WTC11 (cell line): ENCODE measurements at regions not wholly inside any gene's neighbourhood (a gene's known extent, or its start where the extent isn't known, plus 50 kb on each side); places are given as distances from the start of the nearest gene placed in this dataset.

Experiments
- ELF4 ChIP-seq: sonication (generic); formaldehyde crosslinking; IDR thresholded peaks from 2 replicates; pipeline ENCODE4 v1.8.1; 2022; ENCODE audit warnings: low read depth, mild to moderate bottlenecking, moderate library complexity, missing genetic modification reagents
- HMGXB4 ChIP-seq: sonication (generic); formaldehyde crosslinking; IDR thresholded peaks from 2 replicates; pipeline ENCODE4 v1.8.1; 2023; ENCODE audit warnings: mild to moderate bottlenecking, moderate library complexity, missing genetic modification reagents
- JAZF1 ChIP-seq: fragments of 250-450 bp; sonication (Bioruptor Pico); IDR thresholded peaks from 2 replicates; pipeline ENCODE4 v1.9.0; 2021; ENCODE audit warnings: moderate library complexity, mild to moderate bottlenecking, inconsistent platforms
- JUN ChIP-seq: sonication (generic); formaldehyde crosslinking; IDR thresholded peaks from 2 replicates; pipeline ENCODE4 v1.8.0; 2023; ENCODE audit warnings: mild to moderate bottlenecking, missing genetic modification reagents
- NFYB ChIP-seq: sonication (generic); formaldehyde crosslinking; conservative IDR thresholded peaks from 2 replicates; pipeline ENCODE4 v1.8.0; 2022; ENCODE audit warnings: low read depth, missing genetic modification reagents
- NR3C1 ChIP-seq: sonication (generic); formaldehyde crosslinking; conservative IDR thresholded peaks from 2 replicates; pipeline ENCODE4 v1.8.1; 2023; ENCODE audit warnings: low read depth, mild to moderate bottlenecking, missing genetic modification reagents
- OVOL2 ChIP-seq: fragments of 250-450 bp; sonication (Bioruptor Pico); IDR thresholded peaks from 2 replicates; pipeline ENCODE4 v1.9.0; 2021; ENCODE audit warnings: mild to moderate bottlenecking, borderline replicate concordance
- PRDM15 ChIP-seq: sonication (generic); formaldehyde crosslinking; IDR thresholded peaks from 2 replicates; pipeline ENCODE4 v1.8.0; 2022; ENCODE audit warnings: missing genetic modification reagents
- TCF7 ChIP-seq: sonication (generic); formaldehyde crosslinking; IDR thresholded peaks from 2 replicates; pipeline ENCODE4 v1.8.0; 2022; ENCODE audit warnings: mild to moderate bottlenecking, low read depth, missing genetic modification reagents, moderate library complexity
- TEAD1 ChIP-seq: sonication (generic); formaldehyde crosslinking; IDR thresholded peaks from 2 replicates; pipeline ENCODE4 v1.8.0; 2022; ENCODE audit warnings: mild to moderate bottlenecking, missing genetic modification reagents
- ZNF121 ChIP-seq: sonication (generic); formaldehyde crosslinking; IDR thresholded peaks from 2 replicates; pipeline ENCODE4 v1.8.0; 2023; ENCODE audit warnings: missing genetic modification reagents
- TF ChIP-seq, protein P1 (sequence below): fragments of 200-600 bp; IDR thresholded peaks from 2 replicates; pipeline ENCODE4 v1.8.0; 2022; ENCODE audit warnings: antibody characterized with exemption
- TF ChIP-seq, protein P2 (sequence below): sonication (generic); formaldehyde crosslinking; IDR thresholded peaks from 2 replicates; pipeline ENCODE4 v1.8.1; 2022; ENCODE audit warnings: mild to moderate bottlenecking, moderate library complexity, missing genetic modification reagents
- TF ChIP-seq, protein P3 (sequence below): sonication (generic); formaldehyde crosslinking; IDR thresholded peaks from 2 replicates; pipeline ENCODE4 v1.8.0; 2022; ENCODE audit warnings: mild to moderate bottlenecking, missing genetic modification reagents

- TF ChIP-seq PRDM15 (CRISPR knock-in tag) (no peak), ELF4 (CRISPR knock-in tag) (no peak), OVOL2 (CRISPR knock-in tag) (no peak), JUN (CRISPR knock-in tag) (no peak), NR3C1 (CRISPR knock-in tag) (no peak), TCF7 (CRISPR knock-in tag) (no peak), ZNF121 (CRISPR knock-in tag) (no peak), TEAD1 (CRISPR knock-in tag) (no peak), JAZF1 (CRISPR knock-in tag) (no peak), HMGXB4 (CRISPR knock-in tag) (no peak), NFYB (CRISPR knock-in tag) (no peak)
- TF ChIP-seq, protein P1, sequence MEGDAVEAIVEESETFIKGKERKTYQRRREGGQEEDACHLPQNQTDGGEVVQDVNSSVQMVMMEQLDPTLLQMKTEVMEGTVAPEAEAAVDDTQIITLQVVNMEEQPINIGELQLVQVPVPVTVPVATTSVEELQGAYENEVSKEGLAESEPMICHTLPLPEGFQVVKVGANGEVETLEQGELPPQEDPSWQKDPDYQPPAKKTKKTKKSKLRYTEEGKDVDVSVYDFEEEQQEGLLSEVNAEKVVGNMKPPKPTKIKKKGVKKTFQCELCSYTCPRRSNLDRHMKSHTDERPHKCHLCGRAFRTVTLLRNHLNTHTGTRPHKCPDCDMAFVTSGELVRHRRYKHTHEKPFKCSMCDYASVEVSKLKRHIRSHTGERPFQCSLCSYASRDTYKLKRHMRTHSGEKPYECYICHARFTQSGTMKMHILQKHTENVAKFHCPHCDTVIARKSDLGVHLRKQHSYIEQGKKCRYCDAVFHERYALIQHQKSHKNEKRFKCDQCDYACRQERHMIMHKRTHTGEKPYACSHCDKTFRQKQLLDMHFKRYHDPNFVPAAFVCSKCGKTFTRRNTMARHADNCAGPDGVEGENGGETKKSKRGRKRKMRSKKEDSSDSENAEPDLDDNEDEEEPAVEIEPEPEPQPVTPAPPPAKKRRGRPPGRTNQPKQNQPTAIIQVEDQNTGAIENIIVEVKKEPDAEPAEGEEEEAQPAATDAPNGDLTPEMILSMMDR = no peak
- TF ChIP-seq, protein P2, sequence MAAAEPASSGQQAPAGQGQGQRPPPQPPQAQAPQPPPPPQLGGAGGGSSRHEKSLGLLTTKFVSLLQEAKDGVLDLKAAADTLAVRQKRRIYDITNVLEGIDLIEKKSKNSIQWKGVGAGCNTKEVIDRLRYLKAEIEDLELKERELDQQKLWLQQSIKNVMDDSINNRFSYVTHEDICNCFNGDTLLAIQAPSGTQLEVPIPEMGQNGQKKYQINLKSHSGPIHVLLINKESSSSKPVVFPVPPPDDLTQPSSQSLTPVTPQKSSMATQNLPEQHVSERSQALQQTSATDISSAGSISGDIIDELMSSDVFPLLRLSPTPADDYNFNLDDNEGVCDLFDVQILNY = no peak
- TF ChIP-seq, protein P3, sequence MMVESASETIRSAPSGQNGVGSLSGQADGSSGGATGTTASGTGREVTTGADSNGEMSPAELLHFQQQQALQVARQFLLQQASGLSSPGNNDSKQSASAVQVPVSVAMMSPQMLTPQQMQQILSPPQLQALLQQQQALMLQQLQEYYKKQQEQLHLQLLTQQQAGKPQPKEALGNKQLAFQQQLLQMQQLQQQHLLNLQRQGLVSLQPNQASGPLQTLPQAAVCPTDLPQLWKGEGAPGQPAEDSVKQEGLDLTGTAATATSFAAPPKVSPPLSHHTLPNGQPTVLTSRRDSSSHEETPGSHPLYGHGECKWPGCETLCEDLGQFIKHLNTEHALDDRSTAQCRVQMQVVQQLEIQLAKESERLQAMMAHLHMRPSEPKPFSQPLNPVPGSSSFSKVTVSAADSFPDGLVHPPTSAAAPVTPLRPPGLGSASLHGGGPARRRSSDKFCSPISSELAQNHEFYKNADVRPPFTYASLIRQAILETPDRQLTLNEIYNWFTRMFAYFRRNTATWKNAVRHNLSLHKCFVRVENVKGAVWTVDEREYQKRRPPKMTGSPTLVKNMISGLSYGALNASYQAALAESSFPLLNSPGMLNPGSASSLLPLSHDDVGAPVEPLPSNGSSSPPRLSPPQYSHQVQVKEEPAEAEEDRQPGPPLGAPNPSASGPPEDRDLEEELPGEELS (CRISPR knock-in tag) = no peak
Observed at GRCh38 chr3:43858294-43858701, 167.6 kb downstream of the ABHD5 start.
